Endothelial cell (in vitro differentiated cells): ENCODE measurements at regions not wholly inside any gene's neighbourhood (a gene's known extent, or its start where the extent isn't known, plus 50 kb on each side); places are given as distances from the start of the nearest gene placed in this dataset.

Experiments
- DNase-seq: peaks from one replicate; pipeline ENCODE4 v3.0.0; 2021; ENCODE audit warnings: low spot score
- H3K27ac Mint-ChIP-seq: one replicate; pipeline ENCODE4 v1.8.0; 2021; ENCODE audit warnings: mixed read lengths, inconsistent platforms; ENCODE audit not compliant: unreplicated experiment
- H3K27me3 Mint-ChIP-seq: one replicate; pipeline ENCODE4 v1.8.0; 2021; ENCODE audit warnings: mild to moderate bottlenecking, moderate library complexity, mixed read lengths, inconsistent platforms; ENCODE audit not compliant: unreplicated experiment
- H3K36me3 Mint-ChIP-seq: one replicate; pipeline ENCODE4 v1.8.0; 2021; ENCODE audit warnings: mild to moderate bottlenecking, low read depth, mixed read lengths, inconsistent platforms; ENCODE audit not compliant: unreplicated experiment
- H3K4me1 Mint-ChIP-seq: one replicate; pipeline ENCODE4 v1.8.0; 2021; ENCODE audit warnings: mild to moderate bottlenecking, mixed read lengths, inconsistent platforms; ENCODE audit not compliant: unreplicated experiment
- H3K4me3 Mint-ChIP-seq: one replicate; pipeline ENCODE4 v1.8.0; 2021; ENCODE audit warnings: mild to moderate bottlenecking, mixed read lengths, inconsistent platforms; ENCODE audit not compliant: unreplicated experiment
- H3K9me3 Mint-ChIP-seq: one replicate; pipeline ENCODE4 v1.8.0; 2021; ENCODE audit warnings: mixed read lengths, inconsistent platforms; ENCODE audit not compliant: unreplicated experiment
- TF ChIP-seq, protein P1 (sequence below): fragments of 200-600 bp; sonication (generic); IDR thresholded peaks from one replicate; pipeline ENCODE4 v1.5.0; 2021; ENCODE audit warnings: antibody characterized with exemption; ENCODE audit not compliant: unreplicated experiment

DNA sequence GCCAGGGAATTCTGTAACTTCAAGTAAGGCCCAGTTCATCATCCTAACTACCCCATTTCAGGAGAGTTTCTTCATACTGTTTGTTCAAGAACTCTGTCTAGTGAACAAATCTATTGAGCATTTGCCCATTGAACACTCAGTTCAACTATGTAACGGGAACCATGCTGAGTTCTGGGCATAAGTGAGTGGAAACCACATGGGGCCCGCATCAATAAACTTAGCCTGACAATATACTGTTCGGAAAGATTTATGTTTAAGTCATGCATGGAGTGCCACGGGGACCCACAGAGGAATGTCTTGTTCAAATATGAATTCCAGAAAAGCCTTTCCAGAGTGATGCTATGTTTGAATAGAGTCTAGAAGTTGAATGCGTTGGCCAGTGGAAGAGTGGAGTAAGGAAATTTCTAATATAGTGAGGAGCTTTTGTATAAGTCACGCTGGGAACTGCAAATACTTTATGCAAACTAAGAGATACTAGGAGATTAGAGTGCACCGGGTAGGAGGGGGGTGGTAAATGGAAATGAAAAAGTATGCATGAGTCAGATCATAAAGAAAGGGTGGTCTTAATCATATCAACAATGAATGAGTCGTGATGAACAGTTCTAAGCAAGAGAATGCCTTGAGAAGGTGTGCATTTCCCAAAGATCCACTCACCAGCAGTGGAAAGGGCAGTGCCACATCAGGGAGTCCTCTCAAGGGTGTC, 279.8 kb downstream of the VPS13C start:
- TF ChIP-seq, protein P1, sequence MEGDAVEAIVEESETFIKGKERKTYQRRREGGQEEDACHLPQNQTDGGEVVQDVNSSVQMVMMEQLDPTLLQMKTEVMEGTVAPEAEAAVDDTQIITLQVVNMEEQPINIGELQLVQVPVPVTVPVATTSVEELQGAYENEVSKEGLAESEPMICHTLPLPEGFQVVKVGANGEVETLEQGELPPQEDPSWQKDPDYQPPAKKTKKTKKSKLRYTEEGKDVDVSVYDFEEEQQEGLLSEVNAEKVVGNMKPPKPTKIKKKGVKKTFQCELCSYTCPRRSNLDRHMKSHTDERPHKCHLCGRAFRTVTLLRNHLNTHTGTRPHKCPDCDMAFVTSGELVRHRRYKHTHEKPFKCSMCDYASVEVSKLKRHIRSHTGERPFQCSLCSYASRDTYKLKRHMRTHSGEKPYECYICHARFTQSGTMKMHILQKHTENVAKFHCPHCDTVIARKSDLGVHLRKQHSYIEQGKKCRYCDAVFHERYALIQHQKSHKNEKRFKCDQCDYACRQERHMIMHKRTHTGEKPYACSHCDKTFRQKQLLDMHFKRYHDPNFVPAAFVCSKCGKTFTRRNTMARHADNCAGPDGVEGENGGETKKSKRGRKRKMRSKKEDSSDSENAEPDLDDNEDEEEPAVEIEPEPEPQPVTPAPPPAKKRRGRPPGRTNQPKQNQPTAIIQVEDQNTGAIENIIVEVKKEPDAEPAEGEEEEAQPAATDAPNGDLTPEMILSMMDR: no peak
- DNase-seq: no peak
- Mint-ChIP-seq H3K4me1 (peaks cover 9% of the 10 kb centered on the region), H3K36me3 (no peaks in the 10 kb centered on the region), H3K4me3 (no peak overlapping the region), H3K9me3 (no peaks in the 10 kb centered on the region), H3K27ac (no peak overlapping the region), H3K27me3 (no peaks in the 10 kb centered on the region)

DNA sequence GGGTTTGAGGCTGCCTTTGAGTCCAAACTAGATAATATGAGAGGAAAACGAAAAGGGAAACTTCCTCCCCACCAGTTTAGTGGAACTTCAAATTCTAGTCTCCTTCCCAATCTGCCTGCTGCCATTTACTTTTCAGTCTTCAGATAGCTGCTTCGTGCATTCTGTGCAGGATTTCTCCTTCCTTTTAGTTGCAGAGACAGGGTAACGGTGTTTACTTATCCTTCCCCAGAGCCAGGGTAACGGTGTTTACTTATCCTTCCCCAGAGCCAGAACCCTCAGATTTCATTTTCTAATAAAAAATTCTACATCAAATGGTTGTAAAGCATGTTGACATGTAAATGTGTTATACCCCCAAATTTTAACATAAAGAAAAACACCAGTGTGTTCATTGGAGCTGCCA, 282.6 kb downstream of the VPS13C start:
- peaks cover 9% of the 10 kb centered on the region for H3K4me1 Mint-ChIP-seq
- no peak for DNase-seq
- no peak overlapping the region for H3K27ac Mint-ChIP-seq

DNA sequence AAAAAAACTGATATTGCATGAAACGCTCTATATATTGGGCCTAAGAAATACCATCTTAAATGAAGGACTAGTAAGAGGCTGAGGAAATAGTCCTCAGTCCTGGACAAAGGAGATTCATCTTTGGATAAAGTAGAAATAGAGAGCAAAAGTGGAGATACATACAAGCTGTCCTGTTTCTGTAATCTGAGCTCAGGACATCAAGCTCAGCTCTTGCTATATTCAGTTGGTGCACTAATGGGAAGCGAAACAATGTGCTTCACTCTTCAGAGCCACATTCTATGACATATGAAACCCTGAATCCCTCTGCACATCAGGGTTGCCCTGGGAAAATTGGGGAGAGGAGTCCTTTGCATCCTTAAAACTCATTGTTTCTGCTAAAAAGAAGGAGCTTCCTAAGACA, 290.7 kb downstream of the VPS13C start:
- TF ChIP-seq, protein P1: no peak
- peaks cover 3% of the 10 kb centered on the region for H3K27me3 Mint-ChIP-seq
- H3K4me1 Mint-ChIP-seq: peaks cover 8% of the 10 kb centered on the region
- no peak overlapping the region for H3K27ac Mint-ChIP-seq
- H3K4me3 Mint-ChIP-seq: no peak overlapping the region
- H3K9me3 Mint-ChIP-seq: no peaks in the 10 kb centered on the region
- DNase-seq: no peak
- H3K36me3 Mint-ChIP-seq: no peaks in the 10 kb centered on the region

More for the DNA sequence above, 282.6 kb downstream of the VPS13C start:
- Mint-ChIP-seq H3K9me3 (no peaks in the 10 kb centered on the region), H3K36me3 (no peaks in the 10 kb centered on the region), H3K4me3 (no peak overlapping the region), H3K27me3 (no peaks in the 10 kb centered on the region)
- TF ChIP-seq, protein P1: no peak

DNA sequence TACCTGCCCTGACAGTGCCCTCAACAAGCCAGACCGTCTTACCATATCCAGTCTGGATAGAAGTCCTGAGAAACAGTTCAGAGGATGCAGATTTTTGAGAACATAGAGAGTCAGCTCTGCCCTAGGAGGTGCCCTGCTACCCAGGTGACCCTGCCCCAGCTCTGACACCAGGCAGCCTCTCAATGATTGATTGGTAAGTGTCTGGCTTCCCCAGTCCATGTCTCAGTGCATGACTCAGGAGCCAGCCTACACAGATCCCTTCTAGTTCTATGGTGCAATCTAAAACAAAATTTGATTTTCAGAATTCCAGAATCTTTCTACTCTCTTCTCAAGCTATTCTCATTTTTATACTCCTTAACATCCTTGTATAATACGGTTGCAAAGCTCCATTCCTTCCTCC, 292.1 kb downstream of the VPS13C start:
- H3K36me3 Mint-ChIP-seq: no peaks in the 10 kb centered on the region
- no peak for DNase-seq
- peaks cover 3% of the 10 kb centered on the region for H3K27me3 Mint-ChIP-seq
- no peak overlapping the region for H3K27ac Mint-ChIP-seq
- peaks cover 16% of the 10 kb centered on the region for H3K4me1 Mint-ChIP-seq
- H3K4me3 Mint-ChIP-seq: no peak overlapping the region
- H3K9me3 Mint-ChIP-seq: no peaks in the 10 kb centered on the region
- TF ChIP-seq, protein P1: no peak

DNA sequence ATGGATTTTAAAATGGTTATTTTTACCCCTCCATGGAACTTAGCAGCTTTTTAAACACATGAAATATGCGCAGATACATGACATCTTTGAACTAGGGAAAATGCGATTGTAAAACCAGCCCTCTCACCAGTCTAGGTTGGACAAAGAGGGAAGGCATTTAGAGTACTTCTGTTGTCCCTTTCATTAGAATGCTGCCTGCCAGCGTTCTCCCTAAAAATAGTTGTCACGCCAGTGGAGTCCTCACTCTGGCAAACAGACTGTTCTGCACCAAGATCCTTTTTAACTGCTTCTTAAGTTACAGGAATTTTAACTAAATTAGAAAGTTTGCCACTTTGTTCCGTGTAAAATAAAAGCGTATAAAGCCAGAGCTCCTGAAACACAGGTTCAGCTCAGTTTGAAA, 295.3 kb downstream of the VPS13C start:
- H3K36me3 Mint-ChIP-seq: no peaks in the 10 kb centered on the region
- no peak overlapping the region for H3K4me3 Mint-ChIP-seq
- no peak for DNase-seq
- H3K9me3 Mint-ChIP-seq: no peaks in the 10 kb centered on the region
- H3K27ac Mint-ChIP-seq: no peak overlapping the region
- H3K4me1 Mint-ChIP-seq: peaks cover 16% of the 10 kb centered on the region
- no peaks in the 10 kb centered on the region for H3K27me3 Mint-ChIP-seq
- TF ChIP-seq, protein P1: no peak
